ENCODE measurements at regions not wholly inside any gene's neighbourhood (a gene's known extent, or its start where the extent isn't known, plus 50 kb on each side); places are given as distances from the start of the nearest gene placed in this dataset.

DNA sequence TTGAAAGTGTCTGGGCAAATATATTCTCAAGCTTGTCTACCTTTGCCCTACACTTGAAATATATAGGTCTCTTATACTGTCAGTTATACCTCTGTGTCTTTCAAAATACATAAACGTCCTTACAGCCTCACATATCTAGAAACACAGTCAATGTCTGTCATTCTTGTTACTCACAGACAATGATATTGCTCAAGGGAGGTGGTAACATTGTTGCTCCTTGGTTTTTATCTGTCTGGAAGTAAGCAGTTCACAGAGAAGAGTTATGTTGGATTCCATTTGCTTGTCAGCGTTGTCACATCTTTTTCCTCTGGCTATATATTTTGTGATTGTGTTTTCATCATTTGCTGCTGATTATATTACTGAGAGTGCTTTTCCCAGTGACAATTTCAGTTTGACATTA lies 1528.9 kb downstream of the PCDH7 start:
- DNase-seq (ENCODE audit: low spot score), result no peak

GRCh38 chr4:32251126-32251525 lies 1531.0 kb downstream of the PCDH7 start:
- DNase-seq (ENCODE audit: low spot score), result no peak

GRCh38 chr4:32251926-32252325 lies 1531.8 kb downstream of the PCDH7 start:
- no peak for DNase-seq (ENCODE audit: low spot score)

- DNase-seq (ENCODE audit: low spot score), result no peak
These were observed 1534.0 kb downstream of the PCDH7 start for GRCh38 chr4:32254216-32254615.

- no peak for DNase-seq (ENCODE audit: low spot score)
These were observed 1538.8 kb downstream of the PCDH7 start for GRCh38 chr4:32258986-32259385.

GRCh38 chr4:32261196-32261595 lies 1541.0 kb downstream of the PCDH7 start:
- no peak for DNase-seq (ENCODE audit: low spot score)

- no peak for DNase-seq (ENCODE audit: low spot score)
These were observed 1548.7 kb downstream of the PCDH7 start for GRCh38 chr4:32268863-32269262.

DNA sequence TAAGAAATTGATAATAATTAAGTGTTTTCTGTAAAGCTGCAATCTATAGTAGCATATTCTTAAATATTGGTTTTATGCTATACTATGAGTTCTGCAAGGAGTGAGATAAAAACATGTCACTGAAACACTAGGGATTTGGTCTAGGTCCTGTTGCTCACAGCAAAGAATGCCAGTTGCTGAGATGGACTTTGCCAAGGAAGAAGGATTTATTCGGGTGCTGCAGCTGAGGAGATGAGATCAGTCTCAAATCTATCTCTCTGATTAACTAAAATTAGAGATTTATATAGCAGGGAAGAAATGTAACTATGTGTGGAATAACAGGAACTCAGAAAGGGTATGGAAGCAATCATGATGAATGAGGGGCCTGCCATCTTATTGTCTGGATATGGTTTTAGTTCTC lies 1569.9 kb downstream of the PCDH7 start:
- no peak for DNase-seq (ENCODE audit: low spot score)

DNA sequence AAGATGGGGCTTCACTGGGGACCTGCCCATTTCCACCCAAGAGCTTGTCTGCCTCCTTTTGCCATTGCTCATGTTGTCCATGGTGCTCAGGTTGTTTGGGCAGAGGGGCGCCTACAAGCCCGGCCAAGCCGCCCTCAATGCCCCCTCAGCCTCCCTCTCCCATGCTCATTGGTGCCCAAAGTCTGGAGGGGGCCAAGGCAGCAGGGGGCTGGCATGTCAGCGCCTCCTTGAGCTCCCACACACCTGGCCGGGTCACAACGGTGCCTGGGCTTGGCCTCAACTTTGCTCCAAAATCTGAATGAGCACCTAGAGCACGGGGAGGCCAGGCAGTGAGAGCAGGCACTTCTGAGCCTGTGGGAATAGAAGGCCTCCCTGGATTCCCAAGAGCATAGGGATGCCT lies 1598.8 kb downstream of the PCDH7 start:
- DNase-seq (ENCODE audit: low spot score), result no peak

DNA sequence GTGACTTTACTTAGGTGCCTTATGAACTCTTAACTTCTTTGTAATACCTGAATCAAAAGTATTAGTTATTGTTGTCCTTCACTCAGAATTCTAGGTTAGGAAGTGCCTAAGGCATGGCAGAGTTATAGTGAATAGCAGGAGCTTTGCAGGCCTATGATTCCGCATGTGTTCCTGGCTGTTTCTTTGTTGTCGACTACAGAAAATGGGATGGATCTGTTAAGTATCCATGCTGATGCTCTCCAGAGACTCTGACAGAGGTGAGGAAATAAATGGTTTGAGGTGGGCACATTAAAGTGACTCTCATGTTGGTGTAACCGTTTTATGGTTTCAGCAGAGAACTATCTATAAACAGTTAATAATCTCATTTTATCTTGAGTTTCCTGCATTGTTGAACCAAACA lies 1601.3 kb downstream of the PCDH7 start:
- no peak for DNase-seq (ENCODE audit: low spot score)

- DNase-seq (ENCODE audit: low spot score), result no peak
These were observed 1614.6 kb downstream of the PCDH7 start for GRCh38 chr4:32334759-32335158.

DNA sequence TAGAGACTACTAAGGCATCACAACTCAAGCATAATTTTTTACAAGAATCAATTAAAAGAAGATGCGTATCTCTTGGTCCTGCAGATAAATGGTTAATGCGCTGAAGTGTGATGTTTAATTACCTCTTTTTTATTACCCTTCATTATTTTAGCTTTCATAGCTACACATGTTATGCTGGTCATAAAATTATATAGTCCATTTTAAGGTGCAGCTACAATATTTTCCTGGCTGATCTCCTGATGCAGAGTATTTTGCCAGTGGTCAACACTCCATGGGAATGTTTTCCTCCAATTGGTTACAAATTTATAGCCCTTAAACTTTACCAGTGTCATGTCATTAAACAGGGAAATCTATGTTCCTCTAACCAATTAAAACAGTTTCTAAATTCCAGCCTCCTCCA lies 1617.2 kb downstream of the PCDH7 start:
- no peak for DNase-seq (ENCODE audit: low spot score)

- DNase-seq (ENCODE audit: low spot score), result no peak
These were observed 1620.4 kb downstream of the PCDH7 start for GRCh38 chr4:32340591-32340990.

DNA sequence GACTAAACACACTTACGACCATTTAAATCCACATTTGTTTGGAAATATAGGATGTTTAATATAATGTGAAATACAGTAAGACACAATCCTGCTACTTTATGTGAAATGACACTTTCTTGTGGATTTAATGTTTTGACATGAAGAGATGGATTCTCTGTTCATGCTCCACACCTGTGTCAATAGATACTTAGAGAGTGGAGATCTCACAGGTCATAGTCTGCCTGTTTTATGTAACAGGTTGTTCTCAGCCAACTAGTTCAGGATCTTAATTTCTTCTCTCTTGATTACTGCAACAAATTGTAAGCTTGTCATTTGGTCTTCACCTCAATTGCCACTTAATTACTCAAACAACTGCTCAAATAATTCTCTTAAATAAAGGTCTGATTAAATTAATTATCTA lies 1621.2 kb downstream of the PCDH7 start:
- no peak for DNase-seq (ENCODE audit: low spot score)

GRCh38 chr4:32342054-32342453 lies 1621.9 kb downstream of the PCDH7 start:
- no peak for DNase-seq (ENCODE audit: low spot score)

- DNase-seq (ENCODE audit: low spot score), result no peak
These were observed 1628.9 kb downstream of the PCDH7 start for GRCh38 chr4:32349026-32349425.

DNA sequence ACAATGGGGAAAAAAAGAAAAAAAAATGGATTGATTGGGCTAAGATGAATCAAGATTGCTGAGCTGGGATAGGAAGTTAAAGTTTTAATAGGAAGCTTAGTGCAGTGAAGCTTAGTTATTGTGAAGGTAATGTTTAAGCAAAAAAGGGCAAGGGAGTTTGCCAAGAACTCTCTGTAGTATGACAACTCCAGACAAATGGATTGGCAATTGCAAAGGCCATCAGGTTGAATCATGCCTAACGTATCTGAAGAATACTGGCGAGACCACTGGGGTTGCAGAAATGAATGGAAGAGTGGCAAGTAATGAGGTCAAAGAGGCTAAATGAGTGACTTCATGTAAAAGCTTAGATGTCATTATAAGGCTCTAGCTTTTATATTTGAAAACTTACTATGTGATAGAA lies 1654.0 kb downstream of the PCDH7 start:
- DNase-seq (ENCODE audit: low spot score), result no peak

GRCh38 chr4:32393806-32394205 lies 1673.6 kb downstream of the PCDH7 start:
- no peak for DNase-seq (ENCODE audit: low spot score)

- DNase-seq (ENCODE audit: low spot score), result no peak
These were observed 1674.1 kb downstream of the PCDH7 start for GRCh38 chr4:32394255-32394654.

GRCh38 chr4:32396507-32397070 lies 1676.4 kb downstream of the PCDH7 start:
- no peak for DNase-seq (ENCODE audit: low spot score)

GRCh38 chr4:32400870-32401269 lies 1680.7 kb downstream of the PCDH7 start:
- DNase-seq (ENCODE audit: low spot score), result no peak

- no peak for DNase-seq (ENCODE audit: low spot score)
These were observed 1697.0 kb downstream of the PCDH7 start for GRCh38 chr4:32417113-32417704.

DNA sequence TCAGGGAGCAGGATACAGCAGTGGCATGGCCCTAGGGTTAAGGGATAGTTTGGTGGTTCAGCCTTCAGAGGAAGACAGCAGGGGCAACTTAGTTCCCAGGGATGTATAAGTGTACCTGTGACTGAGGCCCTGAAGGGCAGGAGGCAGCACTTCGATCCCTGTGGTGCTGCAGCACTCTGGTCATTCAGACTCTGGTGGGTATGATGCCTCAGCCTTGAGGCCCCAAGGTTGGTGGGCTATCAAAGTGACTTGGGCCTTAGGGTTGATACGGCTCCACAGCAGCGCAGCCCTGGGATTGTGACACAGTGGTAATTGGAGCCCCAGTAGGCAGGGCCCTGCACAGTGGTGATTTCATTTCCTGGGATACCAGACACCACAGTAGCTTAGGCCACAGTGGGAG lies 1703.1 kb downstream of the PCDH7 start:
- no peak for DNase-seq (ENCODE audit: low spot score)

- DNase-seq (ENCODE audit: low spot score), result no peak
These were observed 1705.1 kb downstream of the PCDH7 start for GRCh38 chr4:32425243-32425642.
